ENCODE measurements at regions not wholly inside any gene's neighbourhood (a gene's known extent, or its start where the extent isn't known, plus 50 kb on each side); places are given as distances from the start of the nearest gene placed in this dataset.

- Histone ChIP-seq H3K4me2 (ENCODE audit: low read length) (no peak overlapping the region), H2AFZ (ENCODE audit: low read depth, low read length) (no peak overlapping the region), H3K27ac (ENCODE audit: low read length) (no peak overlapping the region), H3K27me3 (ENCODE audit: insufficient read depth, low read depth, low read length) (no peaks in the 10 kb centered on the region), H3K36me3 (ENCODE audit: insufficient read depth, low read length) (no peaks in the 10 kb centered on the region), H3K4me3 (ENCODE audit: low read length) (no peak overlapping the region), H3K9ac (ENCODE audit: low read length) (no peak overlapping the region), H3K9me3 (ENCODE audit: low read length) (no peaks in the 10 kb centered on the region), H4K20me1 (ENCODE audit: insufficient read depth) (no peaks in the 10 kb centered on the region), H3K79me2 (replicated peaks; ENCODE audit: insufficient read depth, low read length) (no peaks in the 10 kb centered on the region), H3F3A (ENCODE audit: insufficient read depth, low read length, poor library complexity, severe bottlenecking) (no peaks in the 10 kb centered on the region), H3K9me2 (ENCODE audit: insufficient read depth, low read length) (no peaks in the 10 kb centered on the region)
- TF ChIP-seq EP300 (conservative IDR thresholded peaks at IDR 0.05; ENCODE audit: poor library complexity, severe bottlenecking) (no peak), CTCF (IDR thresholded peaks at IDR 0.05; ENCODE audit: poor library complexity, severe bottlenecking) (no peak), TAF1 (IDR thresholded peaks at IDR 0.05; ENCODE audit: low read depth) (no peak), POLR2AphosphoS5 (IDR thresholded peaks at IDR 0.05) (no peak), RAD21 (conservative IDR thresholded peaks at IDR 0.05) (no peak), REST (IDR thresholded peaks at IDR 0.05; ENCODE audit: borderline replicate concordance) (no peak), SMC3 (conservative IDR thresholded peaks at IDR 0.05; ENCODE audit: poor library complexity) (no peak), EZH2 (IDR thresholded peaks at IDR 0.05; ENCODE audit: borderline replicate concordance, insufficient read depth, low read length, poor library complexity, severe bottlenecking) (no peak), MXI1 (conservative IDR thresholded peaks at IDR 0.05; ENCODE audit: poor library complexity, severe bottlenecking) (no peak)
Observed at GRCh38 chr7:42344198-42344755, 107.3 kb upstream of the GLI3 start.

- no peaks in the 10 kb centered on the region for H3F3A ChIP-seq (ENCODE audit: insufficient read depth, low read length, poor library complexity, severe bottlenecking)
- no peak overlapping the region for H3K4me3 ChIP-seq (ENCODE audit: low read length)
- no peaks in the 10 kb centered on the region for H3K27me3 ChIP-seq (ENCODE audit: insufficient read depth, low read depth, low read length)
- H3K79me2 ChIP-seq (replicated peaks; ENCODE audit: insufficient read depth, low read length): no peaks in the 10 kb centered on the region
- no peak overlapping the region for H3K9ac ChIP-seq (ENCODE audit: low read length)
- no peak overlapping the region for H2AFZ ChIP-seq (ENCODE audit: low read depth, low read length)
- H3K36me3 ChIP-seq (ENCODE audit: insufficient read depth, low read length): no peaks in the 10 kb centered on the region
- H3K4me2 ChIP-seq (ENCODE audit: low read length): no peak overlapping the region
- no peak overlapping the region for H3K27ac ChIP-seq (ENCODE audit: low read length)
- H3K9me2 ChIP-seq (ENCODE audit: insufficient read depth, low read length): no peaks in the 10 kb centered on the region
- no peak for TF ChIP-seq TAF1 (IDR thresholded peaks at IDR 0.05; ENCODE audit: low read depth)
- no peak for TF ChIP-seq REST (IDR thresholded peaks at IDR 0.05; ENCODE audit: borderline replicate concordance)
- no peak for TF ChIP-seq RAD21 (conservative IDR thresholded peaks at IDR 0.05)
- no peak for TF ChIP-seq EP300 (conservative IDR thresholded peaks at IDR 0.05; ENCODE audit: poor library complexity, severe bottlenecking)
- no peak for TF ChIP-seq POLR2AphosphoS5 (IDR thresholded peaks at IDR 0.05)
- TF ChIP-seq SMC3 (conservative IDR thresholded peaks at IDR 0.05; ENCODE audit: poor library complexity): no peak
- no peak for TF ChIP-seq CTCF (IDR thresholded peaks at IDR 0.05; ENCODE audit: poor library complexity, severe bottlenecking)
- no peak for TF ChIP-seq EZH2 (IDR thresholded peaks at IDR 0.05; ENCODE audit: borderline replicate concordance, insufficient read depth, low read length, poor library complexity, severe bottlenecking)
- no peak for TF ChIP-seq MXI1 (conservative IDR thresholded peaks at IDR 0.05; ENCODE audit: poor library complexity, severe bottlenecking)
- H3K9me3 ChIP-seq (ENCODE audit: low read length): no peaks in the 10 kb centered on the region
- no peaks in the 10 kb centered on the region for H4K20me1 ChIP-seq (ENCODE audit: insufficient read depth)
Observed at GRCh38 chr7:42342381-42342780, 105.4 kb upstream of the GLI3 start.

Data from neural cell (in vitro differentiated cells).